ENCODE measurements at regions not wholly inside any gene's neighbourhood (a gene's known extent, or its start where the extent isn't known, plus 50 kb on each side); places are given as distances from the start of the nearest gene placed in this dataset.

DNA sequence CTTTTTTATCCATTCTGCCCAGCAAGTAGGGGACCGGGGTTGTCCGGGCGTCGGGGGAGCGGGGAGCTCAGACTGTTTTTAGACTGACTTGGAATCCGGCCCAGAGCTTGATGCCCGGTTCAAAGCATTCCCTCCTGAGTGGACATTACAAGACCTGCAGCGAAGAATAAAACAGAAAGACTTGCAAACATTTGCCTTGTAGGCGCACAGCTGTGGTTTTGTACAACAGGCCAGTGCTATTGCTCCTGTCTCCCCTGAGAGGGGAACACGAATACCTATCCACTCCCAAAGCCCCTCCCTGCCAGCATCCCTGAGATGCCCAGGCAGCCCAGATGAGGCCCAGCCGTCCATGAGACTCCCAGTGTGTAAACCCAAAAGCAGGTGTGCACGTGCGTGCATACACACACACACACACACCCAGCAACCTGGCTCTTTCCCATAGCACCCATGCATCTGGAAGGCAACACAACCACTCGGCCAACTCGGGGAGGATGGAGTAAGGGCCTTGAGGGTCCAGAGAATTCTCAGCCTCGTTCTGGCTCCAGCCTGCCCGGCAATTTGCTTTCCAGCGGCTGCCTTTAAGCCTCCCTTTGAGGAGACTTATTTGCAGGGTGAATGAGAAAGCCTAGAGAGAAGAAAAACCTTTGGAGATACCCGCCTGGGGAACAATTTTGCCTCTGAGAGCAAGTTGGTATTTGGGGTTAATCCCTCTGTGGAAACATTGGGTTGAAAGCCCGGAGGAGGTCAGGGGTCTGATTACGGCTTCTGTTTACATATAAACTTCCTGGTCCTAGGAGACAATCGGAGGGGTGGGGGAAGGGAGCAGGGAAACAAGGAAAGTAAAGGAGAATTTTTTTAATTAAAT is 161.0 kb upstream of the HES1 start:
- Histone ChIP-seq H3K4me1 (ENCODE audit: control insufficient read depth, insufficient read depth, low read length) (peaks cover 53% of the 10 kb centered on the region), H3K36me3 (ENCODE audit: control insufficient read depth, insufficient read depth, low read length) (no peaks in the 10 kb centered on the region), H3K9ac (ENCODE audit: low read length) (no peak overlapping the region), H3K9me3 (ENCODE audit: control insufficient read depth, low read length) (no peaks in the 10 kb centered on the region), H3K4me3 (ENCODE audit: low read length) (no peak overlapping the region), H3K27me3 (ENCODE audit: control insufficient read depth, insufficient read depth, low read length) (no peaks in the 10 kb centered on the region)

DNA sequence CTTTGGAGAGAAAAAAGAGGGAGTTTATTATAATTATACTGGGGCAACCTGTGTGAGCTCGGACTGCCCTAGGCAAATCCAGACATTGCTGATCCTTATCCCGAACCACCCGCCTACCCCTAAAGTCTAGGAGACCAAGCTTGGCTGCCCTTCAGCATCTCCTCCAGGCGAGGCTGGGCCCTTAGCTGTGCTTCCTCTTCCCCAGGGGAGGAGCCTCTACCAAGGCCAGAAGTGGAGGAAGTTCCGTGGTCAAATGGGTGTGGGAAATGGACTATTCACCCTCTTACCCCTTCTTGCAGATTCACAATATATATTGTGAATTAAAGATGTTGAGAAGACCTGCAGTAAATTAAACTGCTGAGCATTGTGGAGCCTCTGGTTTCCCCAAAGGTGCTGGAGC is 158.3 kb upstream of the HES1 start:
- Histone ChIP-seq H3K36me3 (ENCODE audit: control insufficient read depth, insufficient read depth, low read length) (no peaks in the 10 kb centered on the region), H3K4me1 (ENCODE audit: control insufficient read depth, insufficient read depth, low read length) (peaks cover 41% of the 10 kb centered on the region), H3K9me3 (ENCODE audit: control insufficient read depth, low read length) (no peaks in the 10 kb centered on the region)

DNA sequence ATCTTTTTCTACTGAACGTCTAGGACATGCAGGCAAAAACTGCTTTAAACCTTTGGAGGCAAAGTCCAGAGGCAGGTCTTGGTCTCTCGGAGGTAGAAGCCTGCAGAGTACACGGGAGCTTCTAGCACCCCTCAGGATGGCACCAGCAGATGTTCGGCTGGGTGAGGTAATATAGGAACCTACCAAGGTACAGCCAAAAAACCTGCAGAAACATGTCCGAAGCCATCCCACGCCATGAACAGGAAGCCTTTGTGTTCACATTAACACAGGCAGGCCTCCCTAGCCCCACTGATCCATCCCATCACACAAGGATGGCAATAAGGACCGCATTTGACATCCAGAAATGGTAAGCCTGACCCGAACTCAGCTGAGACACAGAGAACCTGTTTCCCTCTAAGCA is 157.9 kb upstream of the HES1 start:
- peaks cover 41% of the 10 kb centered on the region for H3K4me1 ChIP-seq (ENCODE audit: control insufficient read depth, insufficient read depth, low read length)
- no peaks in the 10 kb centered on the region for H3K27me3 ChIP-seq (ENCODE audit: control insufficient read depth, insufficient read depth, low read length)
- H3K9me3 ChIP-seq (ENCODE audit: control insufficient read depth, low read length) = no peaks in the 10 kb centered on the region
- H3K4me3 ChIP-seq (ENCODE audit: low read length) = no peak overlapping the region
- no peaks in the 10 kb centered on the region for H3K36me3 ChIP-seq (ENCODE audit: control insufficient read depth, insufficient read depth, low read length)
- H3K9ac ChIP-seq (ENCODE audit: low read length) = no peak overlapping the region

More for the DNA sequence above, 158.3 kb upstream of the HES1 start:
- Histone ChIP-seq H3K9ac (ENCODE audit: low read length) (no peak overlapping the region), H3K27me3 (ENCODE audit: control insufficient read depth, insufficient read depth, low read length) (no peaks in the 10 kb centered on the region), H3K4me3 (ENCODE audit: low read length) (no peak overlapping the region)

DNA sequence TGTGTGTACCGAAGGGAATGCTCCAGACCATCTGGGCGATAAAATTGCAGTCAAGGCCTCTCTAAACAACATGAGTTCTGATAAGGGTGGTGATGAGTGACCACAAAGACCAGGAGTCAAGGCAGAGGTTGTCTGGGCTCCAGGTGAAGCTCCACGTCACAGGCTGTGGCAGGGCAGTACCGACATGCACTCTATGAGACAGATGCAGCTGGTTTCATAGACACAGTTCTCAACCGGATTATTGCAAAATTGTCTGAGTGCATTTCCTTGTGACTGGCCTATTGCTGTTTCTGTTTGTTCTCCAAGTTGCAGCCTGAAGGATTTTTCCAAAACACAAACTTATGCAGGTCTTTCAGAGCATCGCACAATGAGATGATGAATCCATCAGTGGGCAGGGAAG is 157.5 kb upstream of the HES1 start:
- no peak overlapping the region for H3K4me3 ChIP-seq (ENCODE audit: low read length)
- peaks cover 39% of the 10 kb centered on the region for H3K4me1 ChIP-seq (ENCODE audit: control insufficient read depth, insufficient read depth, low read length)
- no peak overlapping the region for H3K9ac ChIP-seq (ENCODE audit: low read length)
- H3K9me3 ChIP-seq (ENCODE audit: control insufficient read depth, low read length) = no peaks in the 10 kb centered on the region
- H3K36me3 ChIP-seq (ENCODE audit: control insufficient read depth, insufficient read depth, low read length) = no peaks in the 10 kb centered on the region
- no peaks in the 10 kb centered on the region for H3K27me3 ChIP-seq (ENCODE audit: control insufficient read depth, insufficient read depth, low read length)

DNA sequence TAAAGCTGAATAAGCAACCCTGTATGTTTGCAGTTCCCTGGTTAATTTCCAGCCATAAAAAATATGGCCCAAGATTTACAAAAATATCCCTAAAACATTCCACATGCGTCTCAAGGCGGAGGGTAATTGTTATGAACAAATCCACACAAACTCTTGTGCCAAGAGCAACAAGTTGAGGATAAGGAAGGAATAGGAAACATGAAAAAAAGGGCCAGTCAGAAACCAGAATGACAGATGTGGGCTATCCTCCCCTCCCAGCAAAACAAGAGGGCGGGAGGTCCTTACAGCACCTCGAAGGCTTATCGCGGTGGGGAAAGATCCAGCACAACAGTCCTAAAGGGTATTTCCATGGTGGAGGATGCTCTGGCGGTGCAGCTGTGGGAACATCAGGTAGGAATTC is 155.6 kb upstream of the HES1 start:
- Histone ChIP-seq H3K27me3 (ENCODE audit: control insufficient read depth, insufficient read depth, low read length) (no peaks in the 10 kb centered on the region), H3K9me3 (ENCODE audit: control insufficient read depth, low read length) (no peaks in the 10 kb centered on the region), H3K4me1 (ENCODE audit: control insufficient read depth, insufficient read depth, low read length) (peaks cover 33% of the 10 kb centered on the region), H3K4me3 (ENCODE audit: low read length) (no peak overlapping the region), H3K9ac (ENCODE audit: low read length) (no peak overlapping the region), H3K36me3 (ENCODE audit: control insufficient read depth, insufficient read depth, low read length) (no peaks in the 10 kb centered on the region)

DNA sequence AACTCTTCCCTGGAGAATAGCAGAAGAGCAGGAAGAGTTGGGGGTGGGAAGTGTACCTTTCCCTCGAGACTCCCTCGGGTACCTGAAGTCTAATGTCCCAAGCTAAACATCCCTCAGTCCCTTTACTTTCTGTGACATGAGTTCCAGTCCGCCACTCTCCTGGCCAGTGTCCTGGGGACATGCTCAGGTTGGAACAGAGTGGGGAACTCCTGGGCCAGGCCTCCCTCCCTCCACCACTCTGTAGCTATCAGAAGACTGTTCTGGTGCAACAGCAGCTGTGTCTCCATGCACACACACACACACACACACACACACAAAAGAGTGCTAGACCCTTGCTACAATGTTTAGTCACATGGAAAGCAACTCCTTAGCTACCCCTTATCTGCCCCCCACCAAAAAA is 155.0 kb upstream of the HES1 start:
- no peak overlapping the region for H3K9ac ChIP-seq (ENCODE audit: low read length)
- no peaks in the 10 kb centered on the region for H3K36me3 ChIP-seq (ENCODE audit: control insufficient read depth, insufficient read depth, low read length)
- H3K4me3 ChIP-seq (ENCODE audit: low read length) = no peak overlapping the region
- H3K9me3 ChIP-seq (ENCODE audit: control insufficient read depth, low read length) = no peaks in the 10 kb centered on the region
- no peaks in the 10 kb centered on the region for H3K27me3 ChIP-seq (ENCODE audit: control insufficient read depth, insufficient read depth, low read length)
- peaks cover 28% of the 10 kb centered on the region for H3K4me1 ChIP-seq (ENCODE audit: control insufficient read depth, insufficient read depth, low read length)

DNA sequence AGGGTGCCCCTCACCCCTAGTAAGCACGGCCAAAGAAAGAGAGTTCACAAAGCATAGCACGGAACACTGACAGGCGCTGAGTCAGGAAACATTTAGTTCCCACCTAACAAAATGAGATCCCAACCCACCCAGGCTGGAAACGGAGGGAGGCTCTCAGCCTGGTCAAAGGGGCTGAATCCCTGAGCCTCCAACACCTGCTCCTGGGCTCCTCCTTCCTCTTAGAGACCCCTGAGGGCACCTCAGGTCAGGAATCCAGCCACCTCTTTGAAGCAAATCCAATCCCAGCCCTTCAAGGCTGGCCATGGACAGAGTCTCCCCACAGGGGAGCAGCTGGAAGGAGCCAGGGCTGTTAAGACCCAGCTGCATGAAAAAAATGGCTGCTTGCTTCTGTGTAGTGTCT is 154.4 kb upstream of the HES1 start:
- Histone ChIP-seq H3K27me3 (ENCODE audit: control insufficient read depth, insufficient read depth, low read length) (no peaks in the 10 kb centered on the region), H3K9ac (ENCODE audit: low read length) (no peak overlapping the region), H3K9me3 (ENCODE audit: control insufficient read depth, low read length) (no peaks in the 10 kb centered on the region), H3K4me3 (ENCODE audit: low read length) (no peak overlapping the region), H3K4me1 (ENCODE audit: control insufficient read depth, insufficient read depth, low read length) (peaks cover 28% of the 10 kb centered on the region), H3K36me3 (ENCODE audit: control insufficient read depth, insufficient read depth, low read length) (no peaks in the 10 kb centered on the region)

DNA sequence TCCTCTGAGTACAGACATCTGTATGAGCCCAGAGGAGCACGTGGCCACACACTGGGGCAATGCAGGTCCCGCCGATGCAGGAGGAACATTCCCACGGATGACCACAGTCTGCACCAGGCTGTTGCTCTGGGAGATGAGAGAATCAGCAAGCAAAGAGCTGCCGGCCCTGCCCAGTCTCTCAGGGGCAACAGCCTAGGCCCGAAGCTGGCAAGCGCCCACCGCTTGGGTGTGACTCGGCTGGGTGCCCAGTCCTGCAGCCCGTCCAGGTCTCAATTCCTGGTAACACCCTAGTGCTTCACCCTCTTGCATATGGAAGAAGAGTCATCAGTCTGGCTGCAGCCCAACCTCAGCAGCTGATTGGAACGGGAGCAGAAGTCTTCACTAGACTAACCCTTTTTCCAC is 153.7 kb upstream of the HES1 start:
- no peak overlapping the region for H3K9ac ChIP-seq (ENCODE audit: low read length)
- no peaks in the 10 kb centered on the region for H3K36me3 ChIP-seq (ENCODE audit: control insufficient read depth, insufficient read depth, low read length)
- H3K4me1 ChIP-seq (ENCODE audit: control insufficient read depth, insufficient read depth, low read length) = peaks cover 28% of the 10 kb centered on the region
- H3K27me3 ChIP-seq (ENCODE audit: control insufficient read depth, insufficient read depth, low read length) = no peaks in the 10 kb centered on the region
- H3K4me3 ChIP-seq (ENCODE audit: low read length) = no peak overlapping the region
- no peaks in the 10 kb centered on the region for H3K9me3 ChIP-seq (ENCODE audit: control insufficient read depth, low read length)

DNA sequence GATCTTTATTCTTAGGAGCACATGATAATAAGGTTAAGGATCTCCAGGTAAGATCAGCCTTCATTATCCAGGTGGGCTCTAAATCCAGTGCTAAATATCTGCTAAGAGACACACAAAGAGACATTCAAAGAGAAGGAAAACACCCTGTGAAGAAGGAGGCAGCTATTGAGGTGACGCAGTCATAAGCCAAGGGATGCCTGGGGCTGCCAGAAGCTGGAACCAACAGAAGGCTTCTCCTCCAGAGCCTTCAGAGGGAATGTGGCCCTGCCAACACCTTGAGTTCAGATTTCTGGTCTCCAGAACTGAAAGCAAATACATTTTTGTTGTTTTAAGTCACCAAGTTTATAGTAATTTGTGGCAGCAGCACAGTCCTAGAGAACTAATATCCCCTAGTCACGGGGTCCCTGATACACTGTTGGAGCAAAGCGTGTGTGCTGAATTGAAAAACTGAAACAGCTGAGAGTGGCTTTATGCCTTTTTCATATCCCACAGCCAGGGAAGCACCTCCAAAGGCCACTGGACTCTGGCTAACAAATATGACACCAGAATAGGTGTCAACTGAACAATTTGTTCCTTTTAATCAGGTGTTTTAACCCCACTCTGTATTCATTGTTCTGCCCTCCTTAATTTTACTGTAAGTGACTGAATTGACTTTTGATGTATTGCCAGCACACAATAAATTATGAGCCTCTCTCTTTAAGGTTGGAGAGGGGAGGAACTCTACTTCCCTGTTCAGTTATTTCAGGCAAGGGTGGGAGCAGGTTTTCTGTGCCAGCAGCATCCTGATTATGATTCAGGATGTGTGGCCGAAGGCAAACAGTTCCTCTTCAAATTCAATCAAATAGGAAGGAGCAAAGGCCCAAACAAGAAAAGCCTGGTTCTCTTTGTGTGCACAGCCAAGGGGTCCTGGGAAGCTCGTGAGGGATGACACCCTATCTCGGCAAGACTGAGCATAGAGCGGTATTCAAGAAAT is 151.8 kb upstream of the HES1 start:
- Histone ChIP-seq H3K36me3 (ENCODE audit: control insufficient read depth, insufficient read depth, low read length) (no peaks in the 10 kb centered on the region), H3K4me1 (ENCODE audit: control insufficient read depth, insufficient read depth, low read length) (peaks cover 28% of the 10 kb centered on the region), H3K9me3 (ENCODE audit: control insufficient read depth, low read length) (no peaks in the 10 kb centered on the region), H3K27me3 (ENCODE audit: control insufficient read depth, insufficient read depth, low read length) (no peaks in the 10 kb centered on the region), H3K4me3 (ENCODE audit: low read length) (no peak overlapping the region), H3K9ac (ENCODE audit: low read length) (no peak overlapping the region)

DNA sequence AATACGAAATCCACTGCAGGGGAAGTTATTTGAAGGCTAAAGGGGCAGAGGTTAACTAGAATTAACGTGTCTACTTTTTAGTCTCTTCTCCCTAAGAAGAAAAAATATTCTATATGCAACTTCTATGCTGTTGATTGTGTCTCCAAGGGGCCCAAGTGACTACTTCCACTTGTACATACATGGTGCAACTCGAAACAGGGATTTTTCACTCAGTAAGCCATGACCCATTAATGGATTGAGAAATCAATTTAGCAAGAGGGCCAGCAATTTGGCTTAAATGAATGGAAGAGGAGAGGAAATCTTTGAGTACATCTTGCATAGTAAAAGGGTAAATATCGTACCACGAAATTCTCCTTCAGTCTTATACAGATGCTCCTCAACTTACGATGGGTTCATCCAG is 151.1 kb upstream of the HES1 start:
- no peak overlapping the region for H3K4me3 ChIP-seq (ENCODE audit: low read length)
- peaks cover 28% of the 10 kb centered on the region for H3K4me1 ChIP-seq (ENCODE audit: control insufficient read depth, insufficient read depth, low read length)
- no peaks in the 10 kb centered on the region for H3K36me3 ChIP-seq (ENCODE audit: control insufficient read depth, insufficient read depth, low read length)
- no peaks in the 10 kb centered on the region for H3K27me3 ChIP-seq (ENCODE audit: control insufficient read depth, insufficient read depth, low read length)
- no peaks in the 10 kb centered on the region for H3K9me3 ChIP-seq (ENCODE audit: control insufficient read depth, low read length)
- no peak overlapping the region for H3K9ac ChIP-seq (ENCODE audit: low read length)

DNA sequence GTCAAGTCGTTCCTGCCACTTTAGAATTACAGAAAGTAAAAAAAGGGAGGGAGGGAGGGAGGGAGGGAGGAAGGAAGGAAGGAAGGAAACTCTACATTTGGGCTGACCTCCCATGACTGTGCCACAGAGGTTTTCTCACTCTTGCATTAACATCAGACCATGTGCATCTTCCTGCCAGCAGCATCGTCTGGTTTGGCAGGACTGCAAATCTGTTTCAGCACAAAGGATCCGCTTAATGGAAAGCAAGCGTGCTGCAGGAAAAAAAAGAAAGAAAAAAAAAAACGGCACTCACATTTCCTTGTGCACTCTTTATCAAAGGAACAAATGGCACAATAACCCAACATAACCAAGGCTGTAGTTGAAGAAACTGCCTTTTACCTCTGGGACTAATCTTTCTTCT is 148.8 kb upstream of the HES1 start:
- no peaks in the 10 kb centered on the region for H3K27me3 ChIP-seq (ENCODE audit: control insufficient read depth, insufficient read depth, low read length)
- H3K4me1 ChIP-seq (ENCODE audit: control insufficient read depth, insufficient read depth, low read length) = peaks cover 20% of the 10 kb centered on the region
- H3K4me3 ChIP-seq (ENCODE audit: low read length) = no peak overlapping the region
- no peaks in the 10 kb centered on the region for H3K9me3 ChIP-seq (ENCODE audit: control insufficient read depth, low read length)
- H3K36me3 ChIP-seq (ENCODE audit: control insufficient read depth, insufficient read depth, low read length) = no peaks in the 10 kb centered on the region
- H3K9ac ChIP-seq (ENCODE audit: low read length) = no peak overlapping the region

DNA sequence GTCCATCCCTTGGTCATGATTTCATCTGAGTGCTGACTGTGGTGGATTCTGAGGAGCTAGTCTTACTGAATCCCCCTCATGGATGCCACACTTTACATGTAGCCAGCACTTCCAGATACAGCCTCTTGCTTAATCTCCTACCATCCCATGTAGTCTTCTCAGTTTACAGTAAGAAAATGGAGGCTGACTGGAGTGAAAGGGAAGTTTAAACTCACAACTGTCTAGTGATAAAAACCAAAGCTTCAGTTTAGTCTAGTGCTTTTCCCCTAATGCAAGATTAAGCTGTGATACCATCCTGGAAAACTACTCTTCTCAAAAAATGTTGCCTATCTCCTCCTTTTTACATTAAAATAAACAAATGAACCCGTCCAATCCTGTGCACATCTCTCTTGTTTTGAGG is 146.8 kb upstream of the HES1 start:
- Histone ChIP-seq H3K9ac (ENCODE audit: low read length) (no peak overlapping the region), H3K27me3 (ENCODE audit: control insufficient read depth, insufficient read depth, low read length) (no peaks in the 10 kb centered on the region), H3K4me1 (ENCODE audit: control insufficient read depth, insufficient read depth, low read length) (peaks cover 2% of the 10 kb centered on the region), H3K4me3 (ENCODE audit: low read length) (no peak overlapping the region), H3K36me3 (ENCODE audit: control insufficient read depth, insufficient read depth, low read length) (no peaks in the 10 kb centered on the region), H3K9me3 (ENCODE audit: control insufficient read depth, low read length) (no peaks in the 10 kb centered on the region)
